ENCODE measurements at regions not wholly inside any gene's neighbourhood (a gene's known extent, or its start where the extent isn't known, plus 50 kb on each side); places are given as distances from the start of the nearest gene placed in this dataset.
A peak's percentile ranks its signal among the peaks of the same experiment; 100 is the strongest.
"Not testable (repeated sequence)": the region's sequence is repeated elsewhere in the genome, so short reads cannot be mapped to it uniquely, and the experiment has no call there.

- DNase-seq (ENCODE audit: low read depth, low spot score) = no peak
Measured at GRCh38 chr16:24624102-24624501, 84.7 kb downstream of the RBBP6 start.

DNA sequence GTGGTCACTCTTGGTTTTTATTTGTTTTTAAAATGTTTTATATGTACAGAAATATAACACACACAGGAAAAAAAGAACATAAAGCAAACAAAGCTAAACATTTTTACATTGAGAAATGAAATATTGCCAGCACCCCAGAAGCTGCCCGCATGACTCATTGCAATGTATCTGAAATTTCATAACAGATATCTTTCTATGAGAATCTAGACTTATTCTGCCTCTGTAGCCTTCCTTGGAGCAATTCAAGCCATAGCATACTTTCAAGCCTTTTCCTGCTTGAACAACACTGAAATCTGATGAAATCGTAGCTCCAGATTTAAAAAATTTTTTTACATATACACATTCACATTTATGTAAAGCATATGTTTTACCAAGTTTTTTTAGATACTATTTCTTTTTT is 86.9 kb downstream of the RBBP6 start:
- DNase-seq (ENCODE audit: low read depth, low spot score) = no peak

- no peak for DNase-seq (ENCODE audit: low read depth, low spot score)
Measured at GRCh38 chr16:24634919-24635318, 94.5 kb upstream of the TNRC6A start.

- peak; percentile 77 for DNase-seq (ENCODE audit: low read depth, low spot score)
Measured at GRCh38 chr16:24635900-24636610, 93.4 kb upstream of the TNRC6A start.

GRCh38 chr16:24639769-24640168 is 89.7 kb upstream of the TNRC6A start:
- no peak for DNase-seq (ENCODE audit: low read depth, low spot score)

- DNase-seq (ENCODE audit: low read depth, low spot score) = no peak
Measured at GRCh38 chr16:24643489-24643888, 86.0 kb upstream of the TNRC6A start.

DNA sequence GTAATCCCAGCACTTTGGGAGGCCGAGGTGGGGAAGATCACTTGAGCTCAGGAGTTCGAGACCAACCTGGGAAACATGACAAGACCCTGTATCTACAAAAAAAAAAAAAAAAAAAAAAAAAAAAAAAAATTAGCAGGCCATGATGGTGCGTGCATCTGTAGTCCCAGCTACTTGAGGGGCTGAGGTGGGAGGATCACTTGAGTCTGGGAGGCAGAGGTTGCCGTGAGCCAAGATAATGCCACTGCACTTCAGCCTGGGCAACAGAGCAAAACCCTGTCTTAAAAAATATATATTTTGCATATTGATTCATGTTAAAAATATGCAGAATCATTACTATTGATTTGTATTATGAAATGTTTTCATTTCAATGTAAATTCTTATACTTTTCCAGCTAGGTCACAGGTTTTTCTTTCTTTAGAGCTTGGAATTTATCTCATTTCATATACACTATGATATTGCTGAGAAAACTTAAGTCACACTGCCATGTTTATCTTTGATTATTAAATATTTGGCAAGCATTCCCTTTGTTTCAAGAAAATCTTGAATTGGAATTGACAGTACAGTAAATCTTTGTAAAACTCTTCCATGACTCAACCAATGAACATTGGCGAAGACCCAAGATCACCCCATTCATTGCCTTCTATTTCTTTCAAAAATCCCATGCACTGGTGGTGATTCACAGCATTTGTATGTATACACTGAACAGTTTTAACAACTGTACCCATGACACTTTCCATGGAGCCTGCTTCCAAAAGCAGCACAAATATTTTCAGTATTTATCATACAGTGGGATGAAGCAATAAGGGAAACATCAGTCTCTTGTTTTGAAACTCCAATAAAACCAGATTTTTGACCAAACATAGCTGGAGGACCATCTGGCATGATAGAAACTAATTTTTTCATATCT is 83.5 kb upstream of the TNRC6A start:
- DNase-seq (ENCODE audit: low read depth, low spot score) = peak; percentile 97

GRCh38 chr16:24646646-24646995 is 82.8 kb upstream of the TNRC6A start:
- no peak for DNase-seq (ENCODE audit: low read depth, low spot score)

DNA sequence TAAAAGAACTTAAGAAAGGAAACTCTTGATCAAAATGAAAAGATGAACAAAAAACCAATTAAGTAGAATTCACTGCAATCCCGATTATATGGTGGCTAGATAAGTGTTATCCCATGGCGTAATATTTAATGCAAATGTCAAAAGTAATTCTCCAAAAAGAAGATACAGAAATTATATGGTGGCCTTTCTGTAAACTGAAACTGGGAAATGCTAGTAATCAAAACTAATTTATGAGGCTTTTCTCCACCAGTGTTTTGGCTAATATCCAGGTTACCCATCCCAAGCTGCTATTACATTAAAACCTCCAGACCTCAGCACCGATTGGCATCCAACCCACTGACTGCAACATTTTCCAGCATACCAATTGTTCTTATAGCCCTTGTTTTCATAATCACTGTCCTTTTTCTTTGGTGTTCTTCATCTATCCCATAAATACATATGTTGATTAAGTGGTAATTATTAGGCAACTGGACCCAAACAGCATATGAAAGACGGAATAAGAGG is 77.2 kb upstream of the TNRC6A start:
- DNase-seq (ENCODE audit: low read depth, low spot score) = no peak

- DNase-seq (ENCODE audit: low read depth, low spot score) = no peak
Measured at GRCh38 chr16:24652803-24653202, 76.6 kb upstream of the TNRC6A start.

- no peak for DNase-seq (ENCODE audit: low read depth, low spot score)
Measured at GRCh38 chr16:24653725-24654124, 75.7 kb upstream of the TNRC6A start.

DNA sequence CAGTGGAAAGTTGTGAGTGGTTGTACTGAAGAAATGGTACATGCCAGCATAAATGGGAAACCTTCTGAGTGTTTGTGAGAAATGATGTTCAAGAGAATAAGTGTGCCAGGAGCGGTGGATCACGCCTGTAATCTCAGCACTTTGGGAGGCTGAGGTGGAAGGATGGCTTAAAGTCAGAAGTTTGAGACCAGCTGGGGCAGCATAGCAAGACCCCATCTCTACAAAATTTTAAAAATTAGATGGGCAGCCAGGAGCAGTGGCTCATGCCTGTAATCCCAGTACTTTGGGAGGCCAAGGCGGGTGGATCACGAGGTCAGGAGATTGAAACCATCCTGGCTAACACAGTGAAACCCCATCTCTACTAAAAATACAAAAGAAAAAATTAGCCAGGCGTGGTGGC is 63.5 kb upstream of the TNRC6A start:
- not testable (repeated sequence) for DNase-seq (ENCODE audit: low read depth, low spot score)

DNA sequence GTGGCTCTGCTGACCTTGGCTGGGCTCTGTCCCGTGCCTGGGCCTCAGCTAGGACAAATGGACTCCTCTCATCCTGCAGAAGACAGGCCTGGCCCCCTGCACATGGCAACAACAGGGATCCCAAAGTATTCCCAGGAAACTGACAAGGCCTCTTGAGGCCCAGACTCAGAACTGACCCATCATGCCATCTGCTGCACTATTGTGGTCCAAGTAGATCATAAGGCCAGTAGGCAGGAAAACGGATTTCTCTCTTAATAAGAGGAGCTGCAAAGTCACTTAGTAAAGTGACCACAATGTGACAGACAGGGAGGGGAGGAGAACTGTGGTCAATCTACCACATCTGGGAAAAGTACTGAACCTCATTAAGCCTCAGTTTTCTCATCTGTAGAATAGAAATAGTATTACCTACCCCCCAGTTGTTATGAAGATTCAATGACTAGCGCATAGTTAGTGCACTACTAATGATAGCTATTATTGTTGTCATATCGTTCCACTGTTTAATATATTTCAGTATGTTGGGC is 62.1 kb upstream of the TNRC6A start:
- no peak for DNase-seq (ENCODE audit: low read depth, low spot score)

DNA sequence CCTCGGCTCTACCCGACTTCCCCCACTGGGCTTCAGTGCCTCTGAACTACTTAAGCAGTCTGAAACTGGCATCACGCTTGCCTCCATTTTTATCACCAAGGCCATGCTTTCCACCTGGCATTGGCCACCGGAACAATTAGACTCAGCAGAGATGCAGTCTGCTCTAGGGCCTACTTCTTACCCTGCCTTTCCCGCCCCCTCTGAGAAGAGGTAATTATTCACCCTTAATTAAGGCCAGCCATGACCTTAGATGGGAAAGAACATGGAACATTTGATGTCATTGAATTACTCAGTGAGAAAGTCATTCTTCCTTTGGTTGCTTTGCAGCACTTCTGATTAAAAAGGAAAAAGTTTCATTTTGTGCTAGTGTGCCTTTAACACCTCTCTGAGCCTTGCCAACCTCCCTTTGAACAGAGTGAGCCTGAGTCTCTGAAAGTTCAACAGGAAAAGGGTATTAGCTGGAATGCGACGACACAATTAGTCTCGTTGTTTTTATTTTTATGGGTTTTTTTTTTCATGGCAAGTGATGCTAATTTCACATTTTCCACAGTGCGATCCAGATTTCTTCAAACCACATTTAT is 60.9 kb upstream of the TNRC6A start:
- no peak for DNase-seq (ENCODE audit: low read depth, low spot score)

GRCh38 chr16:24670623-24671454 is 58.6 kb upstream of the TNRC6A start:
- peak; percentile 49 for DNase-seq (ENCODE audit: low read depth, low spot score)

DNA sequence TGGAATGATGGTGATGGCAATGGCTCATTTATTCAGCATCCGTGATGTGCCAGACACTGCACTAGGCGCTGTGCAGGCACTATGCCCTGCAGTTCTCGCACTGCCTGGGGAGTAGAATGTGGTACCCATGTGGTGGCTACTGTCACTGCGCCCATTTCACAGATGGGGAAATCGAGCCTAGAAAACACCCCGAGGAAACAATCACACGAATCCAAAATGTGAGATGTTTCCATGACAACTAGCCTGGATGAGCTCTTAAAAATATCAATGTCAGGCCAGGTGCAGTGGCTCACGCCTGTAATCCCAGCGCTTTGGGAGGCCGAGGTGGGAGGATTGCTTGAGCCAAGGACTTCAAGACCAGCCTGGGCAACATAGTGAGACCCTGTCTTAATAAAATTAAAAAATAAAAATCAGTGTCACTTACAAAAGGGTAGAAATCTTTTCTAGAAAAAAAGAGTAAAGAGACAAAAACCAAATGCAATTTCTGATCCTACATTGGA is 57.9 kb upstream of the TNRC6A start:
- DNase-seq (ENCODE audit: low read depth, low spot score) = no peak

GRCh38 chr16:24673155-24673554 is 56.3 kb upstream of the TNRC6A start:
- DNase-seq (ENCODE audit: low read depth, low spot score) = no peak

DNA sequence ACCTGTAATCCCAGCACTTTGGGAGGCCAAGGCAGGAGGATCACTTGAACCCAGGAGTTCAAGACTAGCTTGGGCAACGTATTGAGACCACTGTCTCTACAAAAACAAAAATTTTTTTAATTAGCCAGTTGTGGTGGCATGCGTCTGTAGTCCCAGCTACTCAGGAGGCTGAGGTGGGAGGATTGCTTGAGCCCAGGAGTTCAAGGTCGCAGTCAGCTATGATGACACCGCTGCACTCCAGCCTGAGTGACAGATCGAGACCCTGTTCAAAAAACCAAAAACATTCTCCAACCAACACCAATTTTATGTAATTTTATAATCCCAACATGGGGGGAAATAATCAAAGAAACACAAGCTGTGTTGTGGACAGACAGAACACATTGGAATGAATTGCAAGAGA is 54.6 kb upstream of the TNRC6A start:
- no peak for DNase-seq (ENCODE audit: low read depth, low spot score)

- DNase-seq (ENCODE audit: low read depth, low spot score) = no peak
Measured at GRCh38 chr16:24677388-24677787, 52.1 kb upstream of the TNRC6A start.
